ENCODE measurements at regions not wholly inside any gene's neighbourhood (a gene's known extent, or its start where the extent isn't known, plus 50 kb on each side); places are given as distances from the start of the nearest gene placed in this dataset.

- TF ChIP-seq, protein P1, sequence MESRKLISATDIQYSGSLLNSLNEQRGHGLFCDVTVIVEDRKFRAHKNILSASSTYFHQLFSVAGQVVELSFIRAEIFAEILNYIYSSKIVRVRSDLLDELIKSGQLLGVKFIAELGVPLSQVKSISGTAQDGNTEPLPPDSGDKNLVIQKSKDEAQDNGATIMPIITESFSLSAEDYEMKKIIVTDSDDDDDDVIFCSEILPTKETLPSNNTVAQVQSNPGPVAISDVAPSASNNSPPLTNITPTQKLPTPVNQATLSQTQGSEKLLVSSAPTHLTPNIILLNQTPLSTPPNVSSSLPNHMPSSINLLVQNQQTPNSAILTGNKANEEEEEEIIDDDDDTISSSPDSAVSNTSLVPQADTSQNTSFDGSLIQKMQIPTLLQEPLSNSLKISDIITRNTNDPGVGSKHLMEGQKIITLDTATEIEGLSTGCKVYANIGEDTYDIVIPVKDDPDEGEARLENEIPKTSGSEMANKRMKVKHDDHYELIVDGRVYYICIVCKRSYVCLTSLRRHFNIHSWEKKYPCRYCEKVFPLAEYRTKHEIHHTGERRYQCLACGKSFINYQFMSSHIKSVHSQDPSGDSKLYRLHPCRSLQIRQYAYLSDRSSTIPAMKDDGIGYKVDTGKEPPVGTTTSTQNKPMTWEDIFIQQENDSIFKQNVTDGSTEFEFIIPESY (IDR thresholded peaks at IDR 0.05) = no peak
- TF ChIP-seq NR2F2 (IDR thresholded peaks at IDR 0.05) = no peak
- TF ChIP-seq MAX (IDR thresholded peaks at IDR 0.05) = no peak
- no peak for TF ChIP-seq HNF4A (conservative IDR thresholded peaks at IDR 0.05)
- no peak for TF ChIP-seq SP1 (IDR thresholded peaks at IDR 0.05)
These were observed 364.6 kb upstream of the SPRY2 start (continued) for GRCh38 chr13:80705371-80706163.

DNA sequence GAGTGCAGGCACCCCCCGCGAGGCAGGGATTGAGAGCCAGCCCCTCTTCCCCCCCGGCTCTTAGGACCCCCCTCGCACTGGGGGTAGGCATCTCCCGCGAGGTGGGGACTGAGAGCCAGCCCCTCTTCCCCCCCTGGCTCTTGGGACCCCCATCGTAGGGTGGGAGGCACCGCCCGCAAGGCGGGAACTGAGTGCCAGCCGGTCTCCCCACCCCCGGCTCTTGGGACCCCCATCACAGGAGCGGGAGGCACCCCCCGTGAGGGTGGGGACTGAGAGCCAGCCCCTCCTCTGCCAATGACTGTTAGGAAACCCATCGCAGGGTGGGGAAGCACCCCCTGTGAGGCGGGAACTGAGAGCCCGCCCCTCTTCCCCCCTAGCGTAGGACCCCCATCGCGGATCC is 363.4 kb upstream of the SPRY2 start:
- H3K9ac ChIP-seq (ENCODE audit: low read depth in 1 of 2, low read length in 2 of 2) = no peak overlapping the region
- H3K36me3 ChIP-seq (ENCODE audit: control insufficient read depth in 4 of 4, insufficient read depth in 3 of 4, low read depth in 1 of 4, low read length in 3 of 4) = no peaks in the 10 kb centered on the region
- no peak overlapping the region for H3K4me3 ChIP-seq (ENCODE audit: low read depth in 1 of 3, low read length in 3 of 3)
- H3K27ac ChIP-seq (ENCODE audit: low read depth in 1 of 2, low read length in 2 of 2) = no peak overlapping the region
- no peaks in the 10 kb centered on the region for H3K27me3 ChIP-seq (ENCODE audit: control insufficient read depth in 4 of 4, insufficient read depth in 4 of 4, low read length in 3 of 4)
- TF ChIP-seq TAF1 (conservative IDR thresholded peaks at IDR 0.05) (no peak), YY1 (IDR thresholded peaks at IDR 0.05) (no peak), ATF3 (IDR thresholded peaks at IDR 0.05) (no peak), CTCF (IDR thresholded peaks at IDR 0.05; ENCODE audit: low read depth, low read length, missing input control) (no peak), MAX (IDR thresholded peaks at IDR 0.05) (no peak)
- TF ChIP-seq, protein P2, sequence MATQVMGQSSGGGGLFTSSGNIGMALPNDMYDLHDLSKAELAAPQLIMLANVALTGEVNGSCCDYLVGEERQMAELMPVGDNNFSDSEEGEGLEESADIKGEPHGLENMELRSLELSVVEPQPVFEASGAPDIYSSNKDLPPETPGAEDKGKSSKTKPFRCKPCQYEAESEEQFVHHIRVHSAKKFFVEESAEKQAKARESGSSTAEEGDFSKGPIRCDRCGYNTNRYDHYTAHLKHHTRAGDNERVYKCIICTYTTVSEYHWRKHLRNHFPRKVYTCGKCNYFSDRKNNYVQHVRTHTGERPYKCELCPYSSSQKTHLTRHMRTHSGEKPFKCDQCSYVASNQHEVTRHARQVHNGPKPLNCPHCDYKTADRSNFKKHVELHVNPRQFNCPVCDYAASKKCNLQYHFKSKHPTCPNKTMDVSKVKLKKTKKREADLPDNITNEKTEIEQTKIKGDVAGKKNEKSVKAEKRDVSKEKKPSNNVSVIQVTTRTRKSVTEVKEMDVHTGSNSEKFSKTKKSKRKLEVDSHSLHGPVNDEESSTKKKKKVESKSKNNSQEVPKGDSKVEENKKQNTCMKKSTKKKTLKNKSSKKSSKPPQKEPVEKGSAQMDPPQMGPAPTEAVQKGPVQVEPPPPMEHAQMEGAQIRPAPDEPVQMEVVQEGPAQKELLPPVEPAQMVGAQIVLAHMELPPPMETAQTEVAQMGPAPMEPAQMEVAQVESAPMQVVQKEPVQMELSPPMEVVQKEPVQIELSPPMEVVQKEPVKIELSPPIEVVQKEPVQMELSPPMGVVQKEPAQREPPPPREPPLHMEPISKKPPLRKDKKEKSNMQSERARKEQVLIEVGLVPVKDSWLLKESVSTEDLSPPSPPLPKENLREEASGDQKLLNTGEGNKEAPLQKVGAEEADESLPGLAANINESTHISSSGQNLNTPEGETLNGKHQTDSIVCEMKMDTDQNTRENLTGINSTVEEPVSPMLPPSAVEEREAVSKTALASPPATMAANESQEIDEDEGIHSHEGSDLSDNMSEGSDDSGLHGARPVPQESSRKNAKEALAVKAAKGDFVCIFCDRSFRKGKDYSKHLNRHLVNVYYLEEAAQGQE (IDR thresholded peaks at IDR 0.05) = no peak
- TF ChIP-seq, protein P1 (IDR thresholded peaks at IDR 0.05) = no peak
- no peak for DNase-seq (ENCODE audit: low spot score)
- H3K4me1 ChIP-seq (ENCODE audit: control insufficient read depth in 4 of 4, insufficient read depth in 4 of 4, low read length in 3 of 4) = no peaks in the 10 kb centered on the region
- H3K9me3 ChIP-seq (ENCODE audit: control insufficient read depth in 4 of 4, low read length in 3 of 4) = peaks cover 0 to 4% (median 0%) of the 10 kb centered on the region in 4 donors
- WGBS = 96% methylated on average over 20 of the region's 20 CpGs
